ENCODE measurements at regions not wholly inside any gene's neighbourhood (a gene's known extent, or its start where the extent isn't known, plus 50 kb on each side); places are given as distances from the start of the nearest gene placed in this dataset.
"Not testable (repeated sequence)": the region's sequence is repeated elsewhere in the genome, so short reads cannot be mapped to it uniquely, and the experiment has no call there.

DNA sequence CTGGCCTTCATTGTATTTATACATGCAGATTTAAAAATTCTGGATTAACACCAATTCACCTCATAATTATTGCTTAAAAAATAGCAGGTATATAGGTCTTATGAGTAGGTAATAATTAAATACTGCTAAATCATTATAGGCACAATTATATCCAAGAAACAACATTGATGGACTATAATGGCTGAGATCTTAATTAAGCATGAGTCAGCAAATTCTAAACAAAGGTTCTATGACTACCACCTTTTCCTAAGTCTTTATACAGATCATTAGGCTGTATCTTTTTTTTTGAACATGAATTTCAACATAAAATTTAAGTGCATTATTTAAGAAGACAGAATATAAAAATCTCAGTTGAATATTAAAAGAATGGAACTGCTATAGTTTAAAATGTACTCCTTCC is 1678.7 kb upstream of the PCDH10 start:
- no peak for DNase-seq (ENCODE audit: low spot score)

GRCh38 chr4:131488772-131489171 is 1660.3 kb upstream of the PCDH10 start:
- no peak for DNase-seq (ENCODE audit: low spot score)

- DNase-seq (ENCODE audit: low spot score), result not testable (repeated sequence)
Observed at GRCh38 chr4:131496211-131496610, 1652.9 kb upstream of the PCDH10 start.

- no peak for DNase-seq (ENCODE audit: low spot score)
Observed at GRCh38 chr4:131499141-131499873, 1649.8 kb upstream of the PCDH10 start.

DNA sequence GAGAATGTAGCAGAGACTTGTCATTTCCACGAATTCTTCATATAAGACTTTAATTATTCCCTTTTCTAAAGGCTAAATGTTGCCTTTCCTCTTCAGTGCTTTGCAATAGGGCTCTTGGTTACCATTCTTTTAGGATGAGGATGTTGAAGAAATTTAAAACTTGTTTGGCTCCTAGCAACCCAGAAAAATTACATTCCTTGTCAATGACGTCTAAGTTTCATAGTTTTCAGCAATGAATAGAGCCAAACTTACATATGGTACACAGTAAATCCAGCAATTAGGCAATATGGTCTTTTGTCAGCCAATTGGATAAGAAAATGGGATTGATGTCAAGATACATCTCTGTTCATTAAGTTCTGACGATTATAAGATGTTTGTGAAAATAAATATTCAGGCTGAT is 1639.6 kb upstream of the PCDH10 start:
- DNase-seq (ENCODE audit: low spot score), result no peak

DNA sequence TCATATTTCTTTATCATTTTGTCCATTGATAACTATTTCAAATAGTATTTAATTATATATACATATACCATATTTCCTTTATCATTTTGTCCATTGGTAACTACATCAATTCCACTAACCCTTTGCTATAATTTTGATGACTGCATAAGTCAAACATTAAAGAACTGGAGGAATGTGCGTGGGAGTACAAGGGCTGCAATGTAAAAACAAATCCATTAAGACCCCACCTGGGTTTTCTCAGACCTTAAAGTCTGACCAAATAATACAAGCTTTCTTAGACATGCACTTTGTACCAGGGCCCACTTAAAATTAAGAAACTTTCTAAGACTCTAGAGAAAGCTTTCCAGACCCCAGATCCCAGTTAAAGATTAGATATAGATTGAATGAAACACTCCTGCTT is 1622.4 kb upstream of the PCDH10 start:
- DNase-seq (ENCODE audit: low spot score), result no peak

- no peak for DNase-seq (ENCODE audit: low spot score)
Observed at GRCh38 chr4:131531087-131531486, 1618.0 kb upstream of the PCDH10 start.

DNA sequence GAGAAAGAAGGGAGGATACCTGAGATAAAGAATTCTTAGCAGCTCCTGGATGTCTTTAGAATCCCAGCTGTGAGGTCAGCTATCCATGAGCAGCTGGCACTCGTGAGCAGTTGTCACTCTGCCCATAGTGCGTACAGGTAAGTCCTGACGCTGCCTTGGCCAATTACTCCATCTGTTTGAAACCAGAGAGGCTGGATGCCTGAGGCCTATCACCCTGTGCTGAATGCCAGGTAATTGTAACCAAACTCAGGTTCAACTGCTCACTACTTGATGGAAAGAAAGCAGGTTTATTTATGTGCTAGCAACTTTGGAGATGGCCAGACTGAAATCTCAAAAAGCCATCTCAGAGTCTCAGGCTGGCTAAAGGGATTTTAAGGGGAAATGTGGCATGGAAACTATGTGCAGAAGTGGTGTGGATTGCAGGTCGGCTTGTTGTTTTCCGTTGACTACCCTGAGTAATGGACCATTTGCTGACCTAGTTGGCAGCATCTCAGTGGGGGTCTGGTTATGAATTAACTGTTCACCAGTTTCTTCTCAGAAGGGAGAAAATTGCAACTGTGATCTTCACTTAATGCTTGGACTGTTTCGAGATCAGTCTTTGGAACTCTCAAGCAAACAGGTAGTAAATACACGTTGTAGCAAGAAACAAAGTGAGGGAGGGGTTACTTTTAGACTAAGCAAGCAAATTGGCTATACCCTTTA is 1614.0 kb upstream of the PCDH10 start:
- DNase-seq (ENCODE audit: low spot score), result no peak

GRCh38 chr4:131540256-131540655 is 1608.8 kb upstream of the PCDH10 start:
- DNase-seq (ENCODE audit: low spot score), result no peak

GRCh38 chr4:131547506-131547981 is 1601.5 kb upstream of the PCDH10 start:
- DNase-seq (ENCODE audit: low spot score), result no peak

DNA sequence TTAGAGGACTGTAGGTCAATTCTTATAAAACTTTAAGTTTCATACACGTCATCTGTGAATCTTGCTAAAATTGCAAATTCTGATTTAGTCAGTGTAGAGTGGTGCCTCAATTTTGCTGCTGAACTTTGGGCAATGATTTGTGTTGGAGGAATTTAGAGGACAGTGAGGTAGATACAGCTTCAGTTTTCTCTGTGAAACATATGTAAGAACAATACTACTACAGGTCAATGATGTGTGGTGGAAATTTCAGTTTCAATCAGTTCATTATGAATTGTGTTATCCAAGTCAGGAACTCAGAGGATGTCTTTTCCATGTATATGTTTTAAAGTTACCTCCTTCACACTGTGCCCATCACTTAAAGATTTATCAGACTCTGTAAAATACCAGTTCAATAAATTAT is 1597.8 kb upstream of the PCDH10 start:
- no peak for DNase-seq (ENCODE audit: low spot score)

DNA sequence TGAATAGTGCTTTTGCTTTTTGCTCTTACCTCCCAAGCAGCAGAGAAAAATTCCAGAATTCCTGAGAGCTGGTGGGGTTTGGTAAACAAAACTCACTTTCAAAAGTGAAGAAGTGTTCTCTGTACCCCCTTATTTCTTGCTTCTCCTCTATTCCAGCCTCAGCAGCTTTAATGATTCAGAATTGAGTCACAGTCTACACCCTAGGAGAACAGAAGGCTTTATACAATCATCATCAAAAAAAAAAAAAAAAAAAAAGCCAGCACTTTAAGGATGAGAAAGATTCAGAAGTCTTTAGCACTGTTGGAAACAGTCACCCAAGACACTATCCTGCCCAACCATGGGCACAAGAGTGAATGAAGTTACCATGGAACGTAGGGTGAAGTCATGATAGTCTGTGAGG is 1583.1 kb upstream of the PCDH10 start:
- DNase-seq (ENCODE audit: low spot score), result no peak

DNA sequence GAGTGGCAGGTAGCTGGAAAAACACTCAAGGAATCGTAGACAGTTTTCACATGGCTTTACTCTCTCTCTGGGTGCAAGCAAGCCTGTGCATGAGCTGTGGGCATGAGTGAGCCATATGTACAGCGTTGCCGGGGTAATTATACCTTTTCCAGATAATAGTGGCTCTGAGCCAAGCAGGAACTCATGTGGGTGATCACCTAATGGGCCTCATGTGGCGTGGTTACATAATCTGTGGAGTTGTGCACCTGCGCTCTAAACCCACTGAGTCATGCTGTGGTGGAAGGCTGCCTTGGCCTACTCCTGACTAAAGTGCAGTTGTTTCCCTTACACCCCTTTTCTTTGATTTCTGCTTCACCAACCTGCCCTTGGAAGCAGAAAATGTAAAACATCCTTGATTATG is 1564.5 kb upstream of the PCDH10 start:
- no peak for DNase-seq (ENCODE audit: low spot score)

GRCh38 chr4:131595140-131595539 is 1554.0 kb upstream of the PCDH10 start:
- no peak for DNase-seq (ENCODE audit: low spot score)

DNA sequence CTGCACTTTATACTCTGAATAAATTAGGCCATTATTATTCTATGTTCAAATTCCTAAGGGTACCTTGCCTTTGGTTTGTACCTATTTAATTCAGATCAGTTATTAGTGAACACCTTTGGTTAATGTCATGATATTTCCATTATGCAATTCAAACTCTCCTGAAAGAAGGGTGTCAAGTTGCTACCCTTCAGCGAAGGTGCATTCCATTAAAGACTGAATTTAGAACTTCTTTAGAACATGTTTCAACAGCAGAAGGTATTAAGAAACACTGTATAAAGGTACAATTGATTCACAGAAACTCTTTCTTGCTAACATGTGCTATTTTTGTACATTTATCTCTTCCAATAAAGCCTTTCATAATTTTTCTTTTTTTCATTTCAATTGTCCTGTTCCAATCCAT is 1545.4 kb upstream of the PCDH10 start:
- DNase-seq (ENCODE audit: low spot score), result no peak

DNA sequence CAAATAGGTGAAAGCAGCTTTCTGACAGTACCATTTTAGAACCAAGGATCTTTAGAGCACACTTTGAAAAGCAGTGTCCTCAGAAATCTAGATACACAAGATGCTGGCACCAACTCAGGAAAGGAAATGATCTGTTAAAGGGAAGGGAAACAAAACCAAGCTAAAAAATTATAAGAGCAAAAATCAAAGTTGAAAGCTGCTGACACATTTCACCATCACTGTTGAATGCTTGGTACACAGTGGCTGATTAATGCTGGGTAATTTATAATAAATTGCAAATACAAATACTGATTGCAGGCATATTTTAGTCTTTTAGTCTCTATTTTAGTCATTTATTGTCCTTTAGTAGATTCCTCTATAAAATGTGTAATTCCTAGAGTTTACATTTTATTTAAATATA is 1540.1 kb upstream of the PCDH10 start:
- peak; percentile 5 for DNase-seq (ENCODE audit: low spot score)

DNA sequence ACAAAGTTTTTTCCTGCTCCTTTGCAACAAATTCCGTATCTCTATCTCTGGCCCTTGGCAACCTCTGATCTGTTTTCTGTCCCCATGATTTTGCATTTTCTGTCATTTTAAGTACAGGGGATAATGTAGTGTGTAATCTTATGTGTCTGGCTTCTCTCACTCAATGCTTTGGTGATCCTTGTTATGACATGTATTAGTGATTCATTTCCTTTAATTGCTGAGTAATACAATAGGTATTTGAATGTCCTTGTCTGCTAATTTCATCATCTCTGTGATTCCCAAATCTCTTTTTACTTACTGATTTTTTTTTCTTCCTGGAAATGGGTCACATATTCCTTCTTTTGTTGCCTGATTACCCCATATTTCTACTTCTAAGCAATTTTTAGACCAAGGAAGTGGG is 1538.6 kb upstream of the PCDH10 start:
- peak; percentile 65 for DNase-seq (ENCODE audit: low spot score)

DNA sequence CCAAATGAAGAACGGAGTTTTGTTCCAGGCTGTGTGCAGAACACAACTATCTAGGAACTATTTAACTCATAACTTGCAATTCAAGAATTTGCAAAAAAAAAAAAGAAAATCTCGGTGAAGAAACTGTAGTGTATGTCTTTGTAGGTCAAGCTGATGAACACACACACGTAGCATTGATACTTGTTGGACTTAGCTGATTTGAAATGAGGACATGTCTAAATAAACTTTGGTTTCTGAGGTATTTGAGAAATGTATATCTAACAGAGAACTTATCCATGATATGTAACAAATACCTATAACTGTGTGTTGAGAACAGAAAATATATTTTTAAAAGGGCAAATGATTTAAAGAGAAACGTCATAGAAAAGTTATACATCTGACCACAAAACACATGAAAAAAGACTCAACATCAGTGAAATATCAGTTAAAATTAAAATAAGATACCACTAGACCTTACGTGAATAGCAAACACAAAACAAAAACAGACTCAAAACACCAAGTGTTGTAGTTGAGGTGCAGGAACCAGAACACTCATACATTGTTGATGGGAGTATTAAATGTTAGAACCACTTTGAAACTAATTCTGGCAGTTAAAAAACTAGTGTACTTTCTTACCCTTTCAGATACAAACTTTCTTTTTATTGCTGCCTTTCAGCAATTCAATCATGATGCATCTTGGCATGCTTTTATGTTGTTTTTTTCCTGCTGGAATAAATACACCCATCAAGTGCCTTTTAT is 1535.8 kb upstream of the PCDH10 start:
- DNase-seq (ENCODE audit: low spot score), result no peak

DNA sequence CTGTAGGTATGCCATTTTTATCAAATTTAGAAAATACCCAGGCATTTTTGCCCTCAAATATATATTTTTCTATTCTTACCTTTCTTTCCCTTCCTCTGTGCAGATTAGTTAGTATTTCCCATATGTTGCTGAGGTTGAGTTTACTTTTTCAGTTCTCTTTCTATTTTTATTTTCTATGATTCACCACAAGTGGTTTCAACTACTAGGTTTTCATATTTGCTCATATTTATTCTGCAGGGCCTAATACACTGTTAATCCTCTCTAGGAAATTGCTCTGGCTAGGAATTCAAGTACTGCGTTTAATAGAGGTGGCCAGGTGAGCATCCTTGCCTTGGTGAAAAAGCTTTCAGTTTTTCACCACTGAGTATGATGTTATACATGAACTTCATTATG is 1535.3 kb upstream of the PCDH10 start:
- no peak for DNase-seq (ENCODE audit: low spot score)

DNA sequence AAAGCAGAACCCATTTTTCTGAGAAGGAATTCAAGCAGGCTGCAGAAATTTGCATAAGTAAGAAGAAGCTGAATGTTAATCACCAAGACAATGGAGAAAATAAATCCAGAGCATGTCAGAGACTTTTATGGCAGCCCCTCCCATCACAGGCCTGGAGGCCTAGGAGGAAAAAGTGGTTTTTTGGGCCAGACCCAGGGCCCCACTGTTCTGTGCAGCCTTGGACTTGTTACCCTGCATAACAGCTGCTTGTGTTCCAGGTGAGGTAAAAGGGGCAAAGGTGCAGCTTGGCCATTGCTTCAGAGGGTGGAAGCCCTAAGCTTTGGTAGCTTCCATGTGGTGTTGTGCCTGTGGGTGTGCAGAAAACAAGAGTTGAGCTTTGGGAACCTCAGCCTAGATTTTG is 1516.2 kb upstream of the PCDH10 start:
- DNase-seq (ENCODE audit: low spot score), result no peak

GRCh38 chr4:131635191-131635590 is 1513.9 kb upstream of the PCDH10 start:
- no peak for DNase-seq (ENCODE audit: low spot score)

GRCh38 chr4:131638781-131639180 is 1510.3 kb upstream of the PCDH10 start:
- no peak for DNase-seq (ENCODE audit: low spot score)

DNA sequence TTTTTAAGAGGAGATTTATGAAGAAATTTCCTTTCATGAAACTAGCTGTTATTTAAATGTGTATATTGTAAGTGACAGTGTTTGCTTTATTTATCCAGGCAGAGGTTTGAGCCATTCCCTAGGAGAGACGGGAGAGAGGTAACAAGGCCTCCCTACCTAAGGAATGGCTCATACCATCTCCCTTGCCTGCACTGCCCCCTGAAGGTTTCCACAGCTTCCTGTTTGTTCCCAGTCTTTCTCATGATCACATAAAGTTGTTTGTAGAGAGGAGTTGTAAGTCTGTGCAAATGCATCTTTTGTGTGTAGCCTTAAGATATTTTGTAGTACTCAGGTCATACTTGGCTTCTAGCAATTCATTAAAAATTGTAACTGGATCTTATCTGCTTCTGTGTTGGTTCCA is 1504.5 kb upstream of the PCDH10 start:
- peak; percentile 14 for DNase-seq (ENCODE audit: low spot score)

All from kidney capillary endothelial cell (primary cell).